SKM-1 (cell line): ENCODE measurements at regions not wholly inside any gene's neighbourhood (a gene's known extent, or its start where the extent isn't known, plus 50 kb on each side); places are given as distances from the start of the nearest gene placed in this dataset.
"Not testable (repeated sequence)": the region's sequence is repeated elsewhere in the genome, so short reads cannot be mapped to it uniquely, and the experiment has no call there.

Experiments used
- DNase-seq: peaks from one replicate; lab custom pipeline; 2025; ENCODE audit not compliant: unreplicated experiment; lab: John Stamatoyannopoulos, UW

DNA sequence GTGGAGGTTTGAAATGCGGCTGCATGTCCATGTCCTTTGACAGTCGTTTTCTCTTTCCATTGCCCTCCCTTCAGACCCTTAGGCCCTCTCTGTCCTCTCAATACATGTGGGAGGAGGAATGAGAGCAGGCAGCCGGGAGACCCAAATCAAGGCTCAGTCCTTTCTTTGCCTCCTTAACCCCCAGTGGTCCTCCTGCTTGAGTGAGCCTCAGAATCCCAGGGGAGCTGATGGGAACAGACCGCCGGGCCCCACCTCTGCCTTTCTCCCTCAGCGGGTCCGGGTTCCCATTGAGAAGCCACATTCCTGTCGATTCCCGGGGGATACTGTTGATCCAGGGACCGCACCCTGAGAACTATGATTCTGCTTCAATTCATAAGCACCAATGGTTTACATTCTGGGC lies 77.9 kb upstream of the RFLNA start:
- DNase-seq = no peak

DNA sequence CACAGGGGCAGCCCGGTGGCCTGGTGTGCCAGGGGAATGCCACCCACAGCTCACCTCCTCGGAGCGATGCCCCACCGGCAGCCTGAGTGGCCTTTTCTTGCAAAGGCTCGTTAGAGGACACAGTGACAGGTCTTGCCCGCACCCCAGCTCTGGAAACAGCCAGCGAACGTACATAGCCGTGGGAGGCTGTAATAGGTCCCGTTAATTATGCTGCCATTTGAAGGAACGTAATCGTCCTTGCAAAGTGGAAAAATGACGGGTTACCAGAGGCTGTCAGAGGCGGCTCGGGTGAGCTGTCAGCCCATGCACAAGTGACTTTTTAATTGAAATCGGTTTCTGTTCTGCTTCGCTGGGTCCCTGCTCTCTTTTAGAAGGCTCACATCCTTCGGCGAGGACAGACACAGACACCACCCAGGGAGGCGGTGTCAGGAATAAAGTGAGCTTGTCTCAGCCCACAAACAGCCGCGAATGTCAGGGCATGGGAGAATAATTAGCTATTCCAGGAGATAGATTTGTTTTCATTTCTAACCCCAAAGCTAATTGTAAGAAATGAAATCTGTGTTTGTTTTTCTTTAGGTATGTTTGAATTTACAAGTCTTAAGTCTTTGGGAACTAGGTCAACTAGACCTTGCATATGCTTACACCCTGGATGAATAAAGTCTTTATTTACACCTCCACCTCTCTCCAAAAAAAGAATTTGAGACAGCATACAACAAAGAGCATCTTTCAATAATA lies 77.2 kb upstream of the RFLNA start:
- DNase-seq = no peak

GRCh38 chr12:124218243-124218560 lies 76.7 kb upstream of the RFLNA start:
- DNase-seq = no peak

- DNase-seq = not testable (repeated sequence)
These were observed 76.2 kb upstream of the RFLNA start for GRCh38 chr12:124218650-124219049.

GRCh38 chr12:124222368-124223245 lies 72.3 kb upstream of the RFLNA start:
- DNase-seq = no peak

GRCh38 chr12:124223733-124224138 lies 71.2 kb upstream of the RFLNA start:
- not testable (repeated sequence) for DNase-seq

DNA sequence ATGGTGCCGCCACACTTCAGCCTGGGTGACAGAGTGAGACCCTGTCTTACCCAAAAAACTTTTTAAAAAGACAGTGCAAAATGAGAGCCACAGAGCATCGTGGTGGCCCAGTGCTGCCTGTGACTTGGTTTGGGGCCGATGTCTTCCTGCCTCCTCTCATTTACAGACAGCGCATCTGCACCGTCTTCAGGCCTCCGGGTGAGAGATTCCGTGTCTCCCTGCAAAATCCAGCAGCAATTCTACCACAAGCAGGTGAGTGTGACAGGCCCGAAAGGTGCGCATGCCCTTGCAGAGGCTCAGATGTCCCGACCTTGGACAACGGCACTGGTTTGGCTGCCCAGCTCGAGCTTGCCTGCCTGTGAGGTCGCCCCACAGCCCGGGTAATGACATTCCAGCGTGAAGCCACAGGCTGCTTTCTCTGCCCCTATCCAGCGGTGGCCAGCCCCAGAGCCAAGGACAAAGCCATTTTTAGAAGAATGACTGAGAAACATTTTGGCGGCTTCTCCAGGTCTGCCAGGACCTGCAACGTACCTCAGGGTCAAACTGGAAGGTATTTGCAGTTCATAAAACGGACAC lies 70.3 kb upstream of the RFLNA start:
- DNase-seq = no peak

GRCh38 chr12:124225730-124226129 lies 69.2 kb upstream of the RFLNA start:
- no peak for DNase-seq

DNA sequence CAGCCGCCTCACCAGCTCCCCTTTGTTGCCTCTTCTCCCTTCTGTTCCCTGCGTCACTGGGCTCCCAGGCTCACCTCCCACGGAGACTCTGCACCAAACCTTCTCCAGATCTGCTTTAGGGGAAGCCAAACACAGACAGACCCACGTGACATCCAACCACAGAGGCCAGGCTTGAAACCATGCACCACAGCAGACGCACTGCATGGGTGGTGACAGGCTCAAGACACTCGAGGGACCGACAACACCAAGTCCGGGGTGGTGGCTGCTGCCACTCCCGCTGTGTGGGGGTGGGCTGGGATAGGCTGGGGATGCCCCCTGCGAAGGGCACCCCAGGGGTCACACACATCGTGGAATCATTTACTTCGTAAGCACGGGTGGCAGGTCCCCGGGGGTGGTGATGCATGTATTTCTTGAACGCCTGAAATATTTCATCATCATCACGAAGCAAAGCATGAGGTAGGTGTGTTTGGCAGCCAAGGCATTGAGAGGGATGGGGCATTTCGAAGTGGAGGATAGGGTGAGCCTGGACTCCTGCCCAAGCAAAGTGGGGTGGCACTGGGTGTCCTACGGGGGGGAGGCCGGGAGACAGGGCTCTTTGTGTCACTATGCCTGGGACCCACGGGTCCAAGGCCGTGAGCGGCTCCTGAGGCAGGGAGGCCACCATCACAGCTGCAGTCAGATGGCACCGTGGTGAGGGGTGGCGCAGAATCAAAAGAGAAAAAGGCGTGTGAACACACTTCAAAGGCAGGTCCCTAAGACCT lies 66.8 kb upstream of the RFLNA start:
- DNase-seq = no peak

GRCh38 chr12:124229520-124229919 lies 65.4 kb upstream of the RFLNA start:
- DNase-seq = no peak

DNA sequence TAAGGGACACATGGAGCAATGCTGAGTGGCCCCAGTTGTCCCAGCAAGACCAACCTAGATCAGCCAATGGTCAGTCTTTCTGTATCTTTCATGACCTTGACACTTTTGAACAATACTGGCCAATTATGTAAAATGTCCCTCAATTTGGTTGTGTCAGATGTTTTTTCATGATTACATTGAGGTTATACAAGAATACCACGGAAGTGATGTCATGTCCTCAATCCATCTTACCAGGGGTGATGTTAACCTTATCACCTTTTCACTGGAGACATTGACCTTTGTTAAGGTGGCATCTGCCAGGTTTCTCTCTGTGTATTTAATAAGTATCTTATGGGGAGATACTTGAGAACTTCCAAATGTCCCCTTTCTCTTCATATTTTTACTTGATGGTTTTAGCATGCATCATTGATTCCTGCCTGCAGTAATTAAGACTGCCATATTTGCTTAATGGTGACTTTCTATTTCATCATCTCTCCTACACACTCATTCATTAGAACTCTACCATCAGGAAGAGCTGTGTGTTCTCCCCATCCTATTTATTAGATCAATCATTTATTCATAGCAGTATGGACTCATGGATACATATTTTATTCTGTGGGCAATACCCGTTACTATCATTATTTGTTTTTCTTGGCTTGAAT lies 64.7 kb upstream of the RFLNA start:
- no peak for DNase-seq

GRCh38 chr12:124230789-124231188 lies 64.1 kb upstream of the RFLNA start:
- no peak for DNase-seq

GRCh38 chr12:124231980-124232653 lies 62.8 kb upstream of the RFLNA start:
- no peak for DNase-seq

GRCh38 chr12:124232654-124232987 lies 62.3 kb upstream of the RFLNA start:
- DNase-seq = no peak

DNA sequence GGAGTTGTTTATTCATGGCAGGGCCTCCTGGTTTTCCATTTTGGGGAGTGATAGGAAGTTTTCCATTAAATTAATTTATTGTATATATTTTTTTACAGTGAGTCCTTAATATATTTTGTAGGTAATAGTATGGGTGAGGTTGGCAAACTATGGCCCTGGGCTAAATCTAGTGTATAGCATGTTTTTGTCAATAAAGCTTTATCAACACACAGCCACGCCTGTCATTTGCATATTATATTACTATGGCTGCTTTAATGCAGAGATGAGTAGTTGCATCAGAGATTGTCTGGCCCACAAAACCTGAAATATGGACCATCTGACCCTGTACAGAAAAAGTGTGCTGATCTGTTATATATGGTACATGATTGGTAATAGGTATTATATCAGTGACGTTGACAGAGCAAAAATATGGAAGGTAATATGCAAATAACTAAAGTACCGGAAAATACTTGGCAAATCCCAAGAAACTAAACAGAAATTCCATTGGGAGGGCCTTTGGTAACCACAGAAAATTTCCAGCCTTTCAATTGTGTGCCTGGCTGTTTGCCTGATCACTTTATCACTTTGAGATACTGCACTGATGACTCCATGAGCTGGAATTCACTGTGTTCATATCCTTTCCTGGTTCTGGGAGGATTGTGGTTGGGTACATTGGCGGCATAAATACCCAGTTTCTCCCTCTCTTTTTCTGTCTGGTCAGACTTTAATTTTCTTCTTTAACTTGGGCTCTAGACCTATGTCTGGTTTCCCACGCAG lies 61.7 kb upstream of the RFLNA start:
- no peak for DNase-seq

DNA sequence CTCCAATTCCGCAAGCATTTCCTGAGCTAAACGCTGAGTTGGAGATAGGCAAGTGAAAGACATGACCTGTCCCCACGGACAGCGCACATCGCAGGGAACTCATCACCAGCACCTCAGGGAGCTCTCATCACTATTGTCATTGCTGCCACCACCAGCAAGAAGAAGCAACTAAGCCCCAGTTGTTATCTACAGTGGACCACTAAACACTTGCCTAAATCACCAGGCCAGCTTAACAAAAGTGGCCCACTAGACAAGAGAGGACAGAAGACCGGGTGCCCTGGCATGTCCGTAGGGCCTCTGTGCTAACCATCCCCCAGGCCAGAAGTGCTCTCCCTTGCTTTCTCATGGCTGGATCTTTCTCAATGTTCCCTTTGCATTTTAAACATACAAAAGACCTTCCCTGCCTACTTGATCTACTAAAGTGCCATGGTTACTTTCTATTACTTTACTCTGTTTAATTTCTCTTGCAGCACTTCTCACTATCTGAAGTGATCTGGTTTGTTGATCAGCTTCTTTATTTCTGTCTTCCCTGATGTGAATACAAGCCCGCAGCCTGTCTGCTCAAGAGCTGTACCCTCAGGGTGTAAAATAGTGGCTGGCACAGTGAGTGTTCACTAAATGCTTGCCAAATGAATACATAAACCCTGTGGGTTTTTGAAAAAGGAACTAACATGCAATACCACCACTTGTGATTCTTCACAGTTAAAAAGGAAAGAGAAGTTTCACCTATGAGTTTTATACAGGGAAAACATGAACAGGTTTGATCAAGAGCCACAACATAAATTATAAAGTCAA lies 60.9 kb upstream of the RFLNA start:
- DNase-seq = peak; percentile 2

DNA sequence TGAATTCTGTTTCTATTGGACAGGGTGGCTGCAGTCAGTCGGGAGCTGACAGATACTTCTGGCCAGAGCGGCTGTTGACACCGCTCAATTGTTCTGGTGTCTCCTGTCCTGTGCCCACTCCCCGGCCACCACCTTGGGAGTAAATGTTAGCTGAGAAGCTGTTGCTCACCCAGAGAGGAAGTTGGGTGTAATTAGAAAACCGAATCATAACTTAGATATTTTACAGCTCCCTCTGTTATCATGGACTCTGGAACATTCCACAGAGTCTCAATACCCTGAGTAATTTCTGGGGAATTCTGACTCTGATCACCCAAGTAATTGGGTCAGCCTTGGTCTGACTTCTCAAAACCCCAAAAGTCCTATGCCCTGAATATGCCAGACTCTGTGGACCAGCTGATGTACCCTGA lies 58.3 kb upstream of the RFLNA start:
- no peak for DNase-seq

DNA sequence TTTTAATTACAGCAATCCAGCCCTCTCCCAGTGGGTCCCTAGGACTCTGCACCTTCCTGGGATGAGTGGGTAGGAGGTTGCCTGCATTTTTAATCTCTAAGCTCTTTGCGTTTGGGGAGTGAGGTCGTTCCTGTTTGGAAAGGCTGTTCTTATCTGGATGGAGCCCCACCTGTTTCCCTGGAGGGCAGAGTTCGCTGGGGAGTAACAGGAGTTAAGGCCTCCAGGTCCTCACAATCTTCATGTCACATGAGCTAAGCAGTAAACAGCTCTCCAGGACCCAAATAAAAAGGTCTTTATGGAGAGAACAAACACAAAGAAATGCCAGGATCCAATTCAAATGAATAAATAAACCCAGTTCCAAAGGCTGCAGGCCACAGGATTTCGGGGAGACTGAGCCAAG lies 56.0 kb upstream of the RFLNA start:
- no peak for DNase-seq

- no peak for DNase-seq
These were observed 54.4 kb upstream of the RFLNA start for GRCh38 chr12:124240493-124240892.
